Naive B cell (primary cell): ENCODE measurements at regions not wholly inside any gene's neighbourhood (a gene's known extent, or its start where the extent isn't known, plus 50 kb on each side); places are given as distances from the start of the nearest gene placed in this dataset.
"Not testable (repeated sequence)": the region's sequence is repeated elsewhere in the genome, so short reads cannot be mapped to it uniquely, and the experiment has no call there.

Experiments used
- ATAC-seq, 2 donors: fragments of 150-1000 bp; cut with Tn5 transposase; 2 replicates each; pipeline ENCODE4 v1.10.0; 2021; ENCODE audit warnings: low read depth in 2 of 2, mild to moderate bottlenecking in 2 of 2, moderate library complexity in 2 of 2
- DNase-seq: peaks from one replicate; pipeline ENCODE4 v3.0.0; 2022
- H3K27ac Mint-ChIP-seq, 6 donors: one replicate each; pipeline ENCODE4 v1.8.0; 2020 to 2022; ENCODE audit warnings: mild to moderate bottlenecking in 6 of 6, mixed read lengths in 6 of 6, moderate library complexity in 5 of 6, inconsistent platforms in 2 of 6
- H3K27me3 Mint-ChIP-seq, 3 donors: one replicate each; pipeline ENCODE4 v1.8.0; 2021 to 2022; ENCODE audit warnings: mixed read lengths in 3 of 3, mild to moderate bottlenecking in 1 of 3
- H3K36me3 Mint-ChIP-seq, 2 donors: one replicate each; pipeline ENCODE4 v1.8.0; 2020 to 2022; ENCODE audit warnings: mixed read lengths in 2 of 2, inconsistent platforms in 1 of 2, mild to moderate bottlenecking in 1 of 2
- H3K4me1 Mint-ChIP-seq, 3 donors: one replicate each; pipeline ENCODE4 v1.8.0; 2020 to 2022; ENCODE audit warnings: mixed read lengths in 3 of 3, inconsistent platforms in 1 of 3, mild to moderate bottlenecking in 1 of 3, moderate library complexity in 1 of 3
- H3K4me3 Mint-ChIP-seq, 8 donors: one replicate each; pipeline ENCODE4 v1.8.0; 2020 to 2022; ENCODE audit warnings: mild to moderate bottlenecking in 8 of 8, mixed read lengths in 8 of 8, moderate library complexity in 8 of 8, inconsistent platforms in 2 of 8
- H3K9me3 Mint-ChIP-seq, 7 donors: one replicate each; pipeline ENCODE4 v1.8.0; 2020 to 2022; ENCODE audit warnings: mixed read lengths in 7 of 7, mild to moderate bottlenecking in 5 of 7, inconsistent platforms in 2 of 7, moderate library complexity in 1 of 7

DNA sequence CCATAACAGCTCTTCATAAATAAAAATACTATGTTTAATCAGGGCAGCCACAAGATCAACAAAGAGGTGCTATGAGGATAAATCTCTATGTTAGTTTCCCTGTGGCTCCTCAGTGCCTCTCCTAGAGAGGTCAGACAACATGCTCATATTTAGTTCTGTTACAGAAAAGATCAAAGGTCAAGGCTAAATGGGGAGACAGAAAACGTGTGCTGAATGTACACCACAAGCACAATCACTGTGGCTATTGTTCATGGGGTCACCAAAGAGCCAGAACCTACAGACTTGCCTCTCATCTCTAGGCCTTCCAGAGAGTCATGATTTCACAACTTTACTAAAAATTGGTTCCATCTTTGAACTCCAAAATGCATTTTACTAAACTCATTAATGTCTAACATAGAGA lies 409.8 kb downstream of the HACE1 start:
- no peak for DNase-seq
- Mint-ChIP-seq H3K27me3 (no peaks in the 10 kb centered on the region), H3K9me3 (peaks cover 0 to 5% (median 4%) of the 10 kb centered on the region in 7 donors), H3K36me3 (no peaks in the 10 kb centered on the region), H3K4me1 (no peaks in the 10 kb centered on the region), H3K27ac (no peak overlapping the region), H3K4me3 (no peak overlapping the region)
- ATAC-seq, result no peak

DNA sequence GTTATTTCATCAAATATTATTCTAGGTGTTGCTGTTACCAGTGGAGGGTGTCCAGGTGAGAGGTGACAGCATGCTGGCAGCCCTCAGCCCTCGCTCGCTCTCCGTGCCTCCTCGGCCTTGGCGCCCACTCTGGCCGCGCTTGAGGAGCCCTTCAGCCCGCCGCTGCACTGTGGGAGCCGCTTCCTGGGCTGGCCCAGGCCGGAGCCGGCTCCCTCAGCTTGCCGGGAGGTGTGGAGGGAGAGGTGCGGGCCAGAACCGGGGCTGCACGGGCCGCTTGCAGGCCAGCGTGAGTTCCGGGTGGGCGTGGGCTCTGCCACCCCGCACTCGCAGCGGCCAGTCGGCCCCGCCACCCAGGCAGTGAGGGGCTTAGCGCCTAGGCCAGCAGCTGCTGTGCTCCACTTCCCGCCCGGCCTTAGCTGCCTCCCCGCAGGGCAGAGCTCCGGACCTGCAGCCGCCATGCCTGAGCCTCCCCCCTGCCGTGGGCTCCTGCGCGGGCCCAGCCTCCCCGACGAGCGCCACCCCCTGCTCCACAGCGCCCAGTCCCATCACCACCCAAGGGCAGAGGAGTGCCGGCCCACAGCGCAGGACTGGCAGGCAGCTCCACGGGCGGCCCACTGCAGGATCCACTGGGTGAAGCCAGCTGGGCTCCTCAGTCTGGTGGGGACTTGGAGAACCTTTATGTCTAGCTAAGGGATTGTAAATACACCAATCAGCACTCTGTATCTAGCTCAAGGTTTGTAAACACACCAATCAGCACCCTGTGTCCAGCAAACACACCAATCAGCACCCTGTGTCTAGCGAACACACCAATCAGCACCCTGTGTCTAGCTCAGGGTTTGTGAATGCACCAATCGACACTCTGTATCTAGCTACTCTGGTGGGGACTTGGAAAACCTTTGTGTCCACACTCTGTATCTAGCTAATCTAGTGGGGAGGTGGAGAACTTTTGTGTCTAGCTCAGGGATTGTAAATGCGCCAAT lies 413.3 kb downstream of the HACE1 start:
- not testable (repeated sequence) for H3K27me3 Mint-ChIP-seq, H3K4me3 Mint-ChIP-seq, H3K9me3 Mint-ChIP-seq, H3K27ac Mint-ChIP-seq, DNase-seq, ATAC-seq, H3K36me3 Mint-ChIP-seq, H3K4me1 Mint-ChIP-seq

DNA sequence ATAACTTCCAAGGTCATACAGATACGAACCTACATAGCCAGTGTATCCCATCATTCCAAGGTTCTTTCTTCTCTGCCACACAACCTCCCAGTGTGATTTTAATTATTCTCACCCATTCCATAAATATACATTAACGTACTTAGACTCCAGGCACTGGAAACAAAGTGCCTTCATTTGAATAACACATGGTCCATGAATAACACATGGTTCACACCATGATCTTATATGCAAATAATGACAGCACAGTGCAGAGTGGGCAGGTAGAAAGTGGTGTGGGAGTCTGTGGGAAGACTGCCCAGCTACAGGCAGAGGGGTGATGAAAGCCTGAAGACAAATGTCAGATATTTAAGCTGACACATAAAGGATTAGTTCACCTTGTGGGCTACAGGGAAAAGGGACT lies 425.2 kb downstream of the HACE1 start:
- H3K4me1 Mint-ChIP-seq, result no peaks in the 10 kb centered on the region
- ATAC-seq (no peak), DNase-seq (no peak)
- H3K36me3 Mint-ChIP-seq, result no peaks in the 10 kb centered on the region
- no peak overlapping the region for H3K27ac Mint-ChIP-seq
- no peak overlapping the region for H3K4me3 Mint-ChIP-seq
- H3K27me3 Mint-ChIP-seq, result no peaks in the 10 kb centered on the region
- peaks cover 3 to 13% (median 8%) of the 10 kb centered on the region in 7 donors for H3K9me3 Mint-ChIP-seq

DNA sequence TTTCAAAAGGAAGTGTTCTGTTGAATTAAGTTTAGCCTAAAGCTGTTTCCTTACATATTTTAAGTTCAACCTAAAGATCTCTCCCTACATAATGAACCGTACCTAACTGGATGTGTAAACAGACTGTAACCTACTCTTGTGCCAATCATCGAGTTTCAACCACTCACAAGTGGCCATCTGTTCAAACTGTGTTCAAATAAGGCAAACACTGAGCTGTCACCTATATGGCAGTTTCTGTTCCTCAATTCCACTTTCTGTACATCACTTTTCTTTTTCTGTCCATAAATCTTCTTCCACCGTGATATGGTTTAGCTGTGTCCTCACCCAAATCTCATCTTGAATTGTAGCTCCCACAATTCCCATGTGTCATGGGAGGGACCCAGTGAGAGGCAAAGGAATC lies 428.6 kb downstream of the HACE1 start:
- DNase-seq, result no peak
- Mint-ChIP-seq H3K27me3 (no peaks in the 10 kb centered on the region), H3K36me3 (no peaks in the 10 kb centered on the region)

DNA sequence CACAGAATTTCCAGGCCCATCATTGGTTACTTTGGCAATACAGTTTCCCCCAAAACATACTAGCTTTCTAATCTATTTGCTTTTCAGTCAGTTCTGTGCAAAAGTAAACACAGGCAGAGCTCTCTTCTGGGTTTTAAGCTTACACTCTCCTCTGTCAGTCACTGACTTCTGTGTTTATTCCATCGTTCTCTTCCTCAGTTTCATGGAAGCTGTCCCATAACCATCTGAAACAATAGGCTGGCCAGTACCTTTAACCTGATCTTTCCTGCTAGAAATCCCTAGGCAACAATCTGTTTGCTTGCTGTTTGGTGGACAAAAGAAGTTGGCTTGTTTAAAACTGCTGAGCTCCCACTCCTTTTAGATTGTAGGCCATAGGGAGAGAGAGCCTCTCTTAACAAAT lies 431.5 kb downstream of the HACE1 start:
- Mint-ChIP-seq H3K4me1 (no peaks in the 10 kb centered on the region), H3K4me3 (no peak overlapping the region), H3K9me3 (peaks cover 10 to 27% (median 17%) of the 10 kb centered on the region in 7 donors), H3K36me3 (no peaks in the 10 kb centered on the region), H3K27me3 (no peaks in the 10 kb centered on the region), H3K27ac (no peak overlapping the region)
- DNase-seq (no peak), ATAC-seq (no peak)

More for the DNA sequence above, 428.6 kb downstream of the HACE1 start:
- no peak overlapping the region for H3K27ac Mint-ChIP-seq
- H3K4me3 Mint-ChIP-seq, result no peak overlapping the region
- H3K9me3 Mint-ChIP-seq, result peaks cover 3 to 26% (median 11%) of the 10 kb centered on the region in 7 donors
- no peak for ATAC-seq
- no peaks in the 10 kb centered on the region for H3K4me1 Mint-ChIP-seq

DNA sequence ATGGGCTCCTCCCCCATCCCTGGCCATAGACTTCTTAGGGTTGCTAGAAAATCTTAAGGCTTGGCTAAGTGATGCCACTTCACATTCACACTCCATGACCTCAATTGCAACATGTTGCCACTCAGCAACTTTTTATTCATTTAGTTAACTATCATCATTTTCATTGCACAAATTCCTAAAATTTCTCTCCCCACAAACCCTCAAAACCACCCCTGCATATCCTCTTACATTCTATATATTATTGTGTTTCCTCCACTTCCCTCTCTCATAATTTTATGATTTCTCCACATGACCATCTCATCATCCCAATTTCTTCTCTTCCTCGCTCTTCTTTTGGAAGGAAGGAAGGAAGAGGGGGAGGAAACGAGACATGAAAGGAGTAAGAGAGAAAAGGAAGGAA lies 436.0 kb downstream of the HACE1 start:
- Mint-ChIP-seq H3K9me3 (peaks cover 10 to 25% (median 22%) of the 10 kb centered on the region in 7 donors), H3K27ac (no peak overlapping the region), H3K27me3 (no peaks in the 10 kb centered on the region), H3K4me3 (no peak overlapping the region), H3K4me1 (no peaks in the 10 kb centered on the region), H3K36me3 (no peaks in the 10 kb centered on the region)
- DNase-seq (no peak), ATAC-seq (no peak)

DNA sequence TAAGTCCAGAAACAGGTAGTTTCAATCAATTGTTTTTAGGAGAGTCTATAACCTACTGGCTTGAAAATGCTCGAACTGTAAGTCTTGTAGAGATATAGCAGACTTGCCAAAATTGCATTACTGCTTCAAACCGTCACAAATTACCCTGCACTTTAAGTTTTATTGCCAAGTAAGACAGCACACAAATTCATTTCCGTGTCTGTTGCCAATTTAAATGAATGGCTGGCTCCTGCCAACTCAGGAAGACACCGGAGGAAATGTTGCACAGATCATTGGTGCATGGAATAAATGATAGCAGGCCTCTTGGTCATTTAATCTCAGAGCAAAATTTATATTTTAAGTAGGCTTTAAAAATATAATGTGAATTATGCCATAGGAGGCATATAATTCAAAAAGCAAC lies 438.1 kb downstream of the HACE1 start:
- Mint-ChIP-seq H3K36me3 (no peaks in the 10 kb centered on the region), H3K4me3 (no peak overlapping the region), H3K27ac (no peak overlapping the region), H3K9me3 (peaks cover 8 to 29% (median 13%) of the 10 kb centered on the region in 7 donors), H3K4me1 (no peaks in the 10 kb centered on the region), H3K27me3 (no peaks in the 10 kb centered on the region)
- no peak for DNase-seq
- ATAC-seq, result no peak

DNA sequence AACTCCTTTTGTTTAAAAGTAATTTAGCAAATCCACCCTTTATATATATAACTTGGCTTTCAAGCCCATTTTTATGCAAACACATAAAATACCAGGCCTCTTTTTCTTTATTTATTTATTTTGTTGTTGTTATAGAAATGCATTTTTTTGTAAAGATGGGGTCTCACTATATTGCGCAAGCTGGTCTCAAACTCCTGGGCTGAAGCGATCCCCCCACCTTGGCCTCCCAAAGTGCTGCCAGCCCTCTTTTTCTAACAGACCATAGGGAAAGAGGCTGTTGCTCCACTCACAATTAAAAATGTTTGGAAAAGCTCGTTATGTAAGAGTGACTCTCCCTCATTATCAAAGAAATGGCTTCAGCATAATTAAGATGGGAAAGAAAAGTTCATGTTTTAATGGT lies 440.9 kb downstream of the HACE1 start:
- no peaks in the 10 kb centered on the region for H3K36me3 Mint-ChIP-seq

DNA sequence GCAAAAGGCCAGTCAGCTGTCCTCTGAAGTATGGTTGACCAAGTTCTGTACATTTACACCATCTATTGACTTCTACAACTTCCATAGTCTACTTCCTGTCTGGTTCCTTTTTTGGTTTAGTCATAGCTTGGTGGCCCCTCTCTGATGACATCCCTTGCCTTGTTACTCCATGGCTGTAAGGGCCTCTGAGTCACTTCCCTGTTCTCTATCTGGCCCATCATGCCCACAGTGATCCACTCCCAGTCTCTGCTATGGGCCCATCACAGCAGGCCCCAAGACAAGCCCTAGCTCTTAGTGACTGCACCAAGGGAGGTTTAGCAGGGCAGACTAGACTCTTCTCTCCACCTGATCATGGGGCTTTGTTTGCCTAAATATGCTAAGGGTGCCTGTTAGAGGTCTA lies 441.6 kb downstream of the HACE1 start:
- Mint-ChIP-seq H3K9me3 (peaks cover under 1 to 23% (median 7%) of the 10 kb centered on the region in 7 donors), H3K27me3 (no peaks in the 10 kb centered on the region), H3K36me3 (no peaks in the 10 kb centered on the region), H3K27ac (no peak overlapping the region), H3K4me3 (peak overlapping the region in 1 of 8 donors; percentile 78), H3K4me1 (no peaks in the 10 kb centered on the region)
- DNase-seq (no peak), ATAC-seq (no peak)

More for the DNA sequence above, 440.9 kb downstream of the HACE1 start:
- H3K27me3 Mint-ChIP-seq, result no peaks in the 10 kb centered on the region
- H3K4me3 Mint-ChIP-seq, result no peak overlapping the region
- peaks cover 2 to 27% (median 10%) of the 10 kb centered on the region in 7 donors for H3K9me3 Mint-ChIP-seq
- H3K4me1 Mint-ChIP-seq, result no peaks in the 10 kb centered on the region
- H3K27ac Mint-ChIP-seq, result no peak overlapping the region
- DNase-seq, result no peak
- ATAC-seq, result no peak

DNA sequence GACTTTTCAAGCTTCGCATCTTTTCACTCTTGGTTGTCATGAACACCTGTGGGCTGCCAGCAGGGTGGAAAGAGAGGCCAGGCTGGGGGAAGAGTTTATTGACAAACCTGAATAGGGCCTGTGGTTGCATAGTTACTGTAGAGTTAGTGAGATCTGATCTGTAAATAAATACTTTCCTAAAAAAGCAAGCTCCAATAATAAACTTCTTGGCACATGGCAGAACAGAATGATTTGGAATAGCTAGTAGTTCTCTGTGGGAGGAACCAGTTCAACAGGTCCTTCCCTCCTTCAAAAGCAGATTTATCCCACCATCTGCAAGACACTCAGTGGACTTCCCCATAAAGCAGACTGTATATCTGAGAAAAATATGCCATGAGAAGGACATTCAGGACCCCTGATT lies 445.0 kb downstream of the HACE1 start:
- H3K9me3 Mint-ChIP-seq, result peaks cover 3 to 7% (median 6%) of the 10 kb centered on the region in 7 donors
- DNase-seq (no peak), ATAC-seq (no peak)
- H3K36me3 Mint-ChIP-seq, result no peaks in the 10 kb centered on the region
- H3K4me1 Mint-ChIP-seq, result no peaks in the 10 kb centered on the region
- no peaks in the 10 kb centered on the region for H3K27me3 Mint-ChIP-seq
- peak overlapping the region in 1 of 6 donors; percentile 21 for H3K27ac Mint-ChIP-seq
- H3K4me3 Mint-ChIP-seq, result no peak overlapping the region

DNA sequence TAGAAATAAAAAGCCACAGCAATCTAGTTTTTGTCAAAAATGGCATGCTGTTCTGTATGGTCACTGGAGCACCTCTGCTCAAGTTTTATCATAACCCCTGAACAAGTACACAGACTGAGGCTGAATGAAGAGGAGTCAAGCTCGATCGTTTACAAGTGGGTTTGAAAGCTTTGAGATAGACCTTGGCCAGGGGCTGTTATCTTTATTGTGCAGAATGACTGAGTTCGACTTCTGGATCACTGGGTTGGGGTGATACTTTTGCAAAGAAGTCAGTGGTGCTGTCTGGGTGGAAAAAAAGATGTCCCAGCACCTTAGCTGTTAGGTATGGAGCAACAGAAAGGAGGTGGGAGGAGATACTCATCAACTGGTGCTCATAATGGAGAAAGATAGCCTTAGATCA lies 446.0 kb downstream of the HACE1 start:
- no peak for ATAC-seq
- Mint-ChIP-seq H3K4me1 (no peaks in the 10 kb centered on the region), H3K27ac (no peak overlapping the region)

DNA sequence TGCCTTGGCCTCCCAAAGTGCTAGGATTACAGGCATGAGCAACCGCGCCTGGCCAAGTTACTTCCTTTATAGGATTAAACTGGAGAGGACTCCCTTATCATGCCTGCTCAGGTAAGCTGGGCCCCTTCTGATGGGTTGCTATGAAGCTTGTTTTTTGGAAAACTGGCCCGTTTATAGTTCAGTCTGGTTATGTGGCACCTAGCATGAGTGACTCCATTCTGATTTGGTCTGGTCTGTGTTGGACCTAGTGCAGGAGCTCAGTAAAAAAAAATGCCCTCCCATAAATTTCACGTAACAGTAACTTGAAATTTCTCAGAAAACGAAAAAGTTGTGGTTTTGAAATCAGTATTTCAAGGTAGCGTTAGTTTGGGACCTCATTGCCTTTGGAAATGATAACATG lies 448.4 kb downstream of the HACE1 start:
- Mint-ChIP-seq H3K27ac (peak overlapping the region in 1 of 6 donors; percentile 19), H3K9me3 (peaks cover 0 to 6% (median 4%) of the 10 kb centered on the region in 7 donors), H3K4me1 (no peaks in the 10 kb centered on the region), H3K36me3 (no peaks in the 10 kb centered on the region), H3K27me3 (no peaks in the 10 kb centered on the region), H3K4me3 (no peak overlapping the region)
- DNase-seq (no peak), ATAC-seq (no peak)

More for the DNA sequence above, 446.0 kb downstream of the HACE1 start:
- H3K36me3 Mint-ChIP-seq, result no peaks in the 10 kb centered on the region
- no peaks in the 10 kb centered on the region for H3K27me3 Mint-ChIP-seq
- no peak for DNase-seq
- H3K9me3 Mint-ChIP-seq, result peaks cover 3 to 8% (median 4%) of the 10 kb centered on the region in 7 donors
- H3K4me3 Mint-ChIP-seq, result no peak overlapping the region

DNA sequence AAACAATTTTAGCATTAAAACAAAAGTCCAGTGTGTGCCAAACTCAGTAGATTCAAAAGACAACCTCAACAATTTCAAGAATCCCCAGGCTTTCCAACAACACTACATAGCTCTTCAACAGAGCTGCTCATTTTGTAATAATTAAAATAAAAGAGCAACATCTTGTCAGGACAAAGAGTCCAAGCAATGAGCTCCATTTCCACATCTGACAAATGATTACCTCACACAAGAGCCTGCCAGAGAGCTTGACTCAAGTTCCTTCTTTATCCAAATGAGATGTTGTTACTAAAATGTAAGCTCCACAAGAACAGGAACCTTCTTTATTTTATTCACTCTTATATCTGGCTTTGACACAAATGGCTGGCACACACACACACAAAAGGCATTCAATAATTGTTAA lies 449.8 kb downstream of the HACE1 start:
- Mint-ChIP-seq H3K4me1 (no peaks in the 10 kb centered on the region), H3K27ac (no peak overlapping the region), H3K36me3 (no peaks in the 10 kb centered on the region), H3K4me3 (no peak overlapping the region), H3K27me3 (no peaks in the 10 kb centered on the region), H3K9me3 (peaks cover 0 to 6% (median 4%) of the 10 kb centered on the region in 7 donors)
- ATAC-seq (no peak), DNase-seq (no peak)

DNA sequence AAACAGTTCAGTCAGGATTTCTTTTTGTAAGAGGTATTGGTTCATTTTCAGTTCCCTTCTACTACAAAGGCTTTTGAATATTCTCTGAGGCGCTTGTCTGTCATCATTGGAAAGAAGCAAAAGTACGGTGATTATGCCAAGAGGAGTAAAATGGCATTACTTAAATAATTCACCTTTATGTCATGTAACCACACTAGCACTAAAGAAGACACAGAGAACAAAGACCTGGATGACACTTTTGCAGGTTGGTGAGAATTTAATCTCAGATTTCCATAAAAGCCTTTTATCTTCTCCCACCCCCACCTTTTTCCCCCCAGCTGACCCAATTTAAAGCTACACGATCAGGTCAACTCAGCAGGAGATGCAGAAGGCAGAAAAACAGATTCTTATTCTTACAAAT lies 451.8 kb downstream of the HACE1 start:
- peaks cover 0 to 11% (median 3%) of the 10 kb centered on the region in 7 donors for H3K9me3 Mint-ChIP-seq
- DNase-seq (no peak), ATAC-seq (no peak)
- H3K36me3 Mint-ChIP-seq, result no peaks in the 10 kb centered on the region
- H3K27ac Mint-ChIP-seq, result no peak overlapping the region
- no peaks in the 10 kb centered on the region for H3K27me3 Mint-ChIP-seq
- H3K4me1 Mint-ChIP-seq, result no peaks in the 10 kb centered on the region
- no peak overlapping the region for H3K4me3 Mint-ChIP-seq
